DOHH2 (cell line): ENCODE measurements at regions not wholly inside any gene's neighbourhood (a gene's known extent, or its start where the extent isn't known, plus 50 kb on each side); places are given as distances from the start of the nearest gene placed in this dataset.

Source experiments
- H3F3A ChIP-seq: fragments of 200-600 bp; sonication (generic), shearing (Covaris generic); 2 replicates; pipeline ENCODE4 v1.6.0; 2016; ENCODE audit warnings: antibody characterized with exemption, mild to moderate bottlenecking; ENCODE audit not compliant: control insufficient read depth, insufficient read depth
- H3K27ac ChIP-seq: fragments of 200-600 bp; sonication (generic); 2 replicates; pipeline ENCODE4 v1.5.1; 2014; ENCODE audit warnings: low read depth, mild to moderate bottlenecking, low read length, moderate library complexity
- H3K27me3 ChIP-seq: fragments of 200-600 bp; sonication (generic); 2 replicates; pipeline ENCODE4 v1.6.1; 2014; ENCODE audit warnings: mild to moderate bottlenecking, low read length, mixed read lengths; ENCODE audit not compliant: control insufficient read depth
- H3K36me3 ChIP-seq: fragments of 200-600 bp; sonication (generic); 2 replicates; pipeline ENCODE4 v1.6.1; 2014; ENCODE audit warnings: mild to moderate bottlenecking, low read length, moderate library complexity, mixed read lengths; ENCODE audit not compliant: control insufficient read depth
- H3K4me1 ChIP-seq: fragments of 200-600 bp; sonication (generic); 2 replicates; pipeline ENCODE4 v1.6.1; 2014; ENCODE audit warnings: mild to moderate bottlenecking, low read length, mixed read lengths; ENCODE audit not compliant: control insufficient read depth
- H3K4me2 ChIP-seq: fragments of 200-600 bp; sonication (generic); 2 replicates; pipeline ENCODE4 v1.6.0; 2014; ENCODE audit warnings: mild to moderate bottlenecking, low read length, moderate library complexity
- H3K4me3 ChIP-seq: fragments of 200-600 bp; sonication (generic); 2 replicates; pipeline ENCODE4 v1.5.1; 2014; ENCODE audit warnings: mild to moderate bottlenecking, low read length, mixed read lengths
- H3K79me2 ChIP-seq: fragments of 200-600 bp; sonication (generic); 2 replicates; pipeline ENCODE4 v1.6.1; 2014; ENCODE audit warnings: mild to moderate bottlenecking, low read length, mixed read lengths; ENCODE audit not compliant: control insufficient read depth
- H3K9me2 ChIP-seq: fragments of 200-600 bp; sonication (generic); replicated peaks from 2 replicates; pipeline ENCODE4 v1.6.1; 2014; ENCODE audit warnings: mild to moderate bottlenecking, low read length, mixed read lengths; ENCODE audit not compliant: control insufficient read depth
- H3K9me3 ChIP-seq: fragments of 200-600 bp; sonication (generic); 2 replicates; pipeline ENCODE4 v1.6.1; 2014; ENCODE audit warnings: antibody characterized with exemption, low read length, mixed read lengths; ENCODE audit not compliant: control insufficient read depth, insufficient read depth
- H4K20me1 ChIP-seq: fragments of 200-600 bp; sonication (generic); 2 replicates; pipeline ENCODE4 v1.6.0; 2014; ENCODE audit warnings: low read depth, mild to moderate bottlenecking, antibody characterized with exemption, low read length, moderate library complexity; ENCODE audit not compliant: control insufficient read depth, insufficient read depth
- CTCF ChIP-seq: fragments of 200-600 bp; sonication (generic); IDR thresholded peaks from one replicate; pipeline ENCODE4 v1.5.1; 2014; ENCODE audit warnings: antibody characterized with exemption, mild to moderate bottlenecking, low read depth, low read length; ENCODE audit not compliant: poor library complexity, severe bottlenecking
- EZH2phosphoT487 ChIP-seq: fragments of 200-600 bp; sonication (generic); IDR thresholded peaks from 2 replicates; pipeline ENCODE4 v1.6.1; 2017; ENCODE audit warnings: borderline replicate concordance, mild to moderate bottlenecking, antibody characterized with exemption, low read length, moderate library complexity, mixed read lengths

GRCh38 chr2:41912776-41913175, 135.0 kb upstream of the PKDCC start:
- no peak overlapping the region for H3K4me3 ChIP-seq
- no peaks in the 10 kb centered on the region for H3K36me3 ChIP-seq
- H3K9me3 ChIP-seq, result no peaks in the 10 kb centered on the region
- no peaks in the 10 kb centered on the region for H3F3A ChIP-seq
- H3K27me3 ChIP-seq, result peaks cover 4% of the 10 kb centered on the region; the same call in 1 of the 2 replicates
- no peaks in the 10 kb centered on the region for H3K9me2 ChIP-seq
- TF ChIP-seq EZH2phosphoT487 (no peak), CTCF (no peak)
- H3K4me2 ChIP-seq, result no peak overlapping the region
- H3K4me1 ChIP-seq, result no peaks in the 10 kb centered on the region
- H3K27ac ChIP-seq, result no peak overlapping the region
- H4K20me1 ChIP-seq, result no peaks in the 10 kb centered on the region
- H3K79me2 ChIP-seq, result no peaks in the 10 kb centered on the region

GRCh38 chr2:41913311-41913710, 134.5 kb upstream of the PKDCC start:
- Histone ChIP-seq H3K79me2 (no peaks in the 10 kb centered on the region), H3K4me1 (no peaks in the 10 kb centered on the region), H3K4me3 (no peak overlapping the region), H3K36me3 (no peaks in the 10 kb centered on the region), H3K27me3 (peaks cover 4% of the 10 kb centered on the region; the same call in 1 of the 2 replicates), H4K20me1 (no peaks in the 10 kb centered on the region), H3K27ac (no peak overlapping the region), H3K4me2 (no peak overlapping the region), H3K9me2 (no peaks in the 10 kb centered on the region), H3K9me3 (no peaks in the 10 kb centered on the region), H3F3A (no peaks in the 10 kb centered on the region)
- no peak for TF ChIP-seq CTCF
- TF ChIP-seq EZH2phosphoT487, result no peak

- no peaks in the 10 kb centered on the region for H3K9me2 ChIP-seq
- H3K4me2 ChIP-seq, result no peak overlapping the region
- H3K27me3 ChIP-seq, result peaks cover 4% of the 10 kb centered on the region; the same call in 1 of the 2 replicates
- no peaks in the 10 kb centered on the region for H3F3A ChIP-seq
- H3K4me1 ChIP-seq, result no peaks in the 10 kb centered on the region
- H3K9me3 ChIP-seq, result no peaks in the 10 kb centered on the region
- H3K36me3 ChIP-seq, result no peaks in the 10 kb centered on the region
- H3K79me2 ChIP-seq, result no peaks in the 10 kb centered on the region
- no peak overlapping the region for H3K4me3 ChIP-seq
- H4K20me1 ChIP-seq, result no peaks in the 10 kb centered on the region
- TF ChIP-seq EZH2phosphoT487, result no peak
- TF ChIP-seq CTCF, result no peak
- no peak overlapping the region for H3K27ac ChIP-seq
Measured at GRCh38 chr2:41913921-41914609, 133.8 kb upstream of the PKDCC start.
